ENCODE measurements at regions not wholly inside any gene's neighbourhood (a gene's known extent, or its start where the extent isn't known, plus 50 kb on each side); places are given as distances from the start of the nearest gene placed in this dataset.
"Not testable (repeated sequence)": the region's sequence is repeated elsewhere in the genome, so short reads cannot be mapped to it uniquely, and the experiment has no call there.

- peak; percentile 78 for DNase-seq
Measured at GRCh38 chr5:72649449-72649848, 142.2 kb upstream of the ZNF366 start.

- peak; percentile 47 for DNase-seq
Measured at GRCh38 chr5:72648480-72648879, 141.3 kb upstream of the ZNF366 start.

- no peak for DNase-seq
Measured at GRCh38 chr5:72647806-72648205, 140.6 kb upstream of the ZNF366 start.

- DNase-seq: no peak
Measured at GRCh38 chr5:72646246-72646866, 139.1 kb upstream of the ZNF366 start.

GRCh38 chr5:72645064-72645846 is 138.0 kb upstream of the ZNF366 start:
- no peak for DNase-seq

- no peak for DNase-seq
Measured at GRCh38 chr5:72644296-72644695, 137.1 kb upstream of the ZNF366 start.

GRCh38 chr5:72641164-72641563 is 134.0 kb upstream of the ZNF366 start:
- no peak for DNase-seq

GRCh38 chr5:72637058-72637457 is 129.8 kb upstream of the ZNF366 start:
- no peak for DNase-seq

GRCh38 chr5:72636565-72636964 is 129.4 kb upstream of the ZNF366 start:
- DNase-seq: not testable (repeated sequence)

GRCh38 chr5:72634444-72634843 is 127.2 kb upstream of the ZNF366 start:
- peak; percentile 34 for DNase-seq

- DNase-seq: peak; percentile 90
Measured at GRCh38 chr5:72633649-72634048, 126.4 kb upstream of the ZNF366 start.

GRCh38 chr5:72633041-72633445 is 125.8 kb upstream of the ZNF366 start:
- no peak for DNase-seq

GRCh38 chr5:72630721-72631120 is 123.5 kb upstream of the ZNF366 start:
- DNase-seq: no peak

- DNase-seq: no peak
Measured at GRCh38 chr5:72630081-72630480, 122.9 kb upstream of the ZNF366 start.

- DNase-seq: peak; percentile 20
Measured at GRCh38 chr5:72628771-72629371, 121.7 kb upstream of the ZNF366 start.

- DNase-seq: no peak
Measured at GRCh38 chr5:72625332-72625731, 118.1 kb upstream of the ZNF366 start.

GRCh38 chr5:72624641-72625236 is 117.5 kb upstream of the ZNF366 start:
- DNase-seq: peak; percentile 94

- DNase-seq: no peak
Measured at GRCh38 chr5:72623936-72624335, 116.7 kb upstream of the ZNF366 start.

GRCh38 chr5:72623323-72623722 is 116.1 kb upstream of the ZNF366 start:
- no peak for DNase-seq

- no peak for DNase-seq
Measured at GRCh38 chr5:72622170-72622760, 115.1 kb upstream of the ZNF366 start.

GRCh38 chr5:72621576-72621975 is 114.4 kb upstream of the ZNF366 start:
- DNase-seq: no peak

GRCh38 chr5:72619677-72620076 is 112.5 kb upstream of the ZNF366 start:
- DNase-seq: no peak

GRCh38 chr5:72619251-72619650 is 112.0 kb upstream of the ZNF366 start:
- DNase-seq: no peak

All from fibroblast of skin of right biceps (primary cell).